Pulmonary artery endothelial cell (primary cell): ENCODE measurements at regions not wholly inside any gene's neighbourhood (a gene's known extent, or its start where the extent isn't known, plus 50 kb on each side); places are given as distances from the start of the nearest gene placed in this dataset.
"Not testable (repeated sequence)": the region's sequence is repeated elsewhere in the genome, so short reads cannot be mapped to it uniquely, and the experiment has no call there.

Source experiments
- DNase-seq: peaks from one replicate; pipeline ENCODE4 v3.0.0-alpha.2; 2011; ENCODE audit warnings: low read depth, low spot score

- no peak for DNase-seq
These were observed 251.5 kb upstream of the MEX3C start for GRCh38 chr18:51448949-51449348.

GRCh38 chr18:51453594-51453993, 256.1 kb upstream of the MEX3C start:
- no peak for DNase-seq

- DNase-seq, result no peak
These were observed 261.4 kb upstream of the MEX3C start for GRCh38 chr18:51458861-51459260.

GRCh38 chr18:51461956-51462355, 264.5 kb upstream of the MEX3C start:
- DNase-seq, result no peak

- DNase-seq, result no peak
These were observed 266.1 kb upstream of the MEX3C start for GRCh38 chr18:51463483-51464136.

GRCh38 chr18:51478908-51479307, 281.4 kb upstream of the MEX3C start:
- DNase-seq, result no peak

GRCh38 chr18:51479736-51480135, 282.3 kb upstream of the MEX3C start:
- no peak for DNase-seq

GRCh38 chr18:51480407-51481261, 283.2 kb upstream of the MEX3C start:
- DNase-seq, result no peak

GRCh38 chr18:51486735-51487366, 289.4 kb upstream of the MEX3C start:
- DNase-seq, result no peak

GRCh38 chr18:51490417-51490816, 292.9 kb upstream of the MEX3C start:
- DNase-seq, result no peak

- DNase-seq, result no peak
These were observed 293.4 kb upstream of the MEX3C start for GRCh38 chr18:51490860-51491259.

GRCh38 chr18:51491678-51492372, 294.3 kb upstream of the MEX3C start:
- DNase-seq, result no peak

- no peak for DNase-seq
These were observed 300.8 kb upstream of the MEX3C start for GRCh38 chr18:51498085-51498855.

GRCh38 chr18:51503351-51503750, 305.9 kb upstream of the MEX3C start:
- no peak for DNase-seq

- no peak for DNase-seq
These were observed 309.3 kb upstream of the MEX3C start for GRCh38 chr18:51506811-51507210.

- DNase-seq, result not testable (repeated sequence)
These were observed 310.9 kb upstream of the MEX3C start for GRCh38 chr18:51508410-51508809.

GRCh38 chr18:51510020-51510419, 312.5 kb upstream of the MEX3C start:
- no peak for DNase-seq

GRCh38 chr18:51513517-51513916, 316.0 kb upstream of the MEX3C start:
- no peak for DNase-seq

- no peak for DNase-seq
These were observed 316.6 kb upstream of the MEX3C start for GRCh38 chr18:51514128-51514527.

GRCh38 chr18:51516478-51517038, 319.1 kb upstream of the MEX3C start:
- no peak for DNase-seq

GRCh38 chr18:51519571-51519970, 322.1 kb upstream of the MEX3C start:
- DNase-seq, result no peak
